ENCODE measurements at regions not wholly inside any gene's neighbourhood (a gene's known extent, or its start where the extent isn't known, plus 50 kb on each side); places are given as distances from the start of the nearest gene placed in this dataset.

DNA sequence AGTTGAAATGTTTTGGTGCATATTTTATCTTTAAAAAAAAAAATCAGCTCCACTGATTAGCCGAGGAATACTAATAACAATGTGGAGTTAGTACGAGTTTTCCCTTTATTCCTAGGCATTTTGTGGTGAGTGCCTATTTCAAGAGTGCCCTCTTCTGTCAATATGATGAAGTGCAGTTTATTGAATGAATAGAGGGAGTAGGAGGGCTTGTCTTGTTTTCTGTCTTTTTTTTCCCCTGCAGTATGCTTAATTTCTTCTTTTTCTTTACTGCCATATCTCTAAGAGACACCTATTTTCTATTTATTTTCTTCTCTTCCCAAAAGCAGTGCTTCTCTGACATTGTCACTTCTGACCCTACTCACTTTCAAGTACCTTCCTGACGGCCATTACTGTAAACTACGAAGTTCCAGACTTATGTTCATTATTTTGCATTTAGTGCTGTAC is 169.6 kb upstream of the PITX1 start:
- Histone ChIP-seq H3K9me3 (replicated peaks in 1 of 2; ENCODE audit: control insufficient read depth in 2 of 2, insufficient read depth in 1 of 2, low read depth in 1 of 2, low read length in 2 of 2) (peaks cover 2 to 4% of the 10 kb centered on the region in 2 donors), H3K4me3 (ENCODE audit: low read length in 2 of 2) (no peak overlapping the region), H3K18ac (ENCODE audit: low read length) (no peak overlapping the region)

GRCh38 chr5:135203019-135203418 is 169.0 kb upstream of the PITX1 start:
- Histone ChIP-seq H3K4me1 (ENCODE audit: control insufficient read depth in 2 of 2, insufficient read depth in 1 of 2, low read depth in 1 of 2, low read length in 2 of 2) (no peaks in the 10 kb centered on the region), H2AK5ac (ENCODE audit: low read depth, low read length) (no peak overlapping the region), H3K23ac (ENCODE audit: low read depth, low read length, poor library complexity) (no peak overlapping the region), H2BK120ac (ENCODE audit: low read depth, low read length) (no peak overlapping the region), H3K14ac (ENCODE audit: low read length) (no peak overlapping the region), H4K91ac (ENCODE audit: low read depth, low read length, poor library complexity) (no peak overlapping the region), H3K4me2 (ENCODE audit: insufficient read depth, low read length, poor library complexity, severe bottlenecking) (no peak overlapping the region), H3K4ac (ENCODE audit: low read length) (no peak overlapping the region), H3K36me3 (replicated peaks in 1 of 2; ENCODE audit: control insufficient read depth in 2 of 2, insufficient read depth in 2 of 2, low read length in 2 of 2) (no peaks in the 10 kb centered on the region), H2AFZ (ENCODE audit: low read length) (no peak overlapping the region), H2BK5ac (ENCODE audit: low read length) (no peak overlapping the region), H3K9ac (ENCODE audit: low read depth, low read length, poor library complexity) (no peak overlapping the region), H3K9me3 (replicated peaks in 1 of 2; ENCODE audit: control insufficient read depth in 2 of 2, insufficient read depth in 1 of 2, low read depth in 1 of 2, low read length in 2 of 2) (peaks cover 2 to 4% of the 10 kb centered on the region in 2 donors), H3K27ac (replicated peaks; ENCODE audit: low read length) (no peak overlapping the region), H3K18ac (ENCODE audit: low read length) (no peak overlapping the region), H4K8ac (ENCODE audit: low read depth, low read length) (no peak overlapping the region), H2BK15ac (ENCODE audit: low read length) (no peak overlapping the region), H3K79me1 (ENCODE audit: low read depth, low read length) (no peaks in the 10 kb centered on the region), H2BK12ac (ENCODE audit: low read length) (no peak overlapping the region), H3K4me3 (ENCODE audit: low read length in 2 of 2) (no peak overlapping the region), H3K27me3 (ENCODE audit: control insufficient read depth in 3 of 3, insufficient read depth in 3 of 3, low read depth in 1 of 3, low read length in 3 of 3) (no peaks in the 10 kb centered on the region)
- no peak for DNase-seq (ENCODE audit: low spot score)
- WGBS, 2 donors (ENCODE audit: extremely low coverage in 2 of 2, insufficient read length in 2 of 2, insufficient replicate concordance in 1 of 2) = no CpG with 5 or more reads among the region's 2 CpGs

More for the DNA sequence above, 169.6 kb upstream of the PITX1 start:
- H4K8ac ChIP-seq (ENCODE audit: low read depth, low read length) = no peak overlapping the region
- H3K23ac ChIP-seq (ENCODE audit: low read depth, low read length, poor library complexity) = no peak overlapping the region
- H3K27me3 ChIP-seq (ENCODE audit: control insufficient read depth in 3 of 3, insufficient read depth in 3 of 3, low read depth in 1 of 3, low read length in 3 of 3) = no peaks in the 10 kb centered on the region
- DNase-seq (ENCODE audit: low spot score) = no peak
- no peak overlapping the region for H3K4me2 ChIP-seq (ENCODE audit: insufficient read depth, low read length, poor library complexity, severe bottlenecking)
- no peak overlapping the region for H3K27ac ChIP-seq (replicated peaks; ENCODE audit: low read length)
- no peak overlapping the region for H3K9ac ChIP-seq (ENCODE audit: low read depth, low read length, poor library complexity)
- H2AFZ ChIP-seq (ENCODE audit: low read length) = no peak overlapping the region
- no peak overlapping the region for H3K14ac ChIP-seq (ENCODE audit: low read length)
- no peaks in the 10 kb centered on the region for H3K79me1 ChIP-seq (ENCODE audit: low read depth, low read length)
- no peak overlapping the region for H2BK15ac ChIP-seq (ENCODE audit: low read length)
- no peaks in the 10 kb centered on the region for H3K4me1 ChIP-seq (ENCODE audit: control insufficient read depth in 2 of 2, insufficient read depth in 1 of 2, low read depth in 1 of 2, low read length in 2 of 2)
- H3K4ac ChIP-seq (ENCODE audit: low read length) = no peak overlapping the region
- no peak overlapping the region for H2BK12ac ChIP-seq (ENCODE audit: low read length)
- H2BK120ac ChIP-seq (ENCODE audit: low read depth, low read length) = no peak overlapping the region
- H3K36me3 ChIP-seq (replicated peaks in 1 of 2; ENCODE audit: control insufficient read depth in 2 of 2, insufficient read depth in 2 of 2, low read length in 2 of 2) = no peaks in the 10 kb centered on the region
- no CpG with 5 or more reads among the region's 4 CpGs for WGBS, 2 donors (ENCODE audit: extremely low coverage in 2 of 2, insufficient read length in 2 of 2, insufficient replicate concordance in 1 of 2)
- H4K91ac ChIP-seq (ENCODE audit: low read depth, low read length, poor library complexity) = no peak overlapping the region
- no peak overlapping the region for H2AK5ac ChIP-seq (ENCODE audit: low read depth, low read length)
- H2BK5ac ChIP-seq (ENCODE audit: low read length) = no peak overlapping the region

GRCh38 chr5:135199919-135200318 is 165.9 kb upstream of the PITX1 start:
- H3K14ac ChIP-seq (ENCODE audit: low read length) = no peak overlapping the region
- no peak overlapping the region for H4K91ac ChIP-seq (ENCODE audit: low read depth, low read length, poor library complexity)
- no peak overlapping the region for H3K18ac ChIP-seq (ENCODE audit: low read length)
- H3K4me3 ChIP-seq (ENCODE audit: low read length in 2 of 2) = no peak overlapping the region
- no peak overlapping the region for H2BK12ac ChIP-seq (ENCODE audit: low read length)
- peaks cover 0 to 2% (median 0%) of the 10 kb centered on the region in 3 experiments for H3K27me3 ChIP-seq (ENCODE audit: control insufficient read depth in 3 of 3, insufficient read depth in 3 of 3, low read depth in 1 of 3, low read length in 3 of 3)
- H3K27ac ChIP-seq (replicated peaks; ENCODE audit: low read length) = no peak overlapping the region
- no peak overlapping the region for H3K23ac ChIP-seq (ENCODE audit: low read depth, low read length, poor library complexity)
- no peak overlapping the region for H2AFZ ChIP-seq (ENCODE audit: low read length)
- no peak overlapping the region for H3K9ac ChIP-seq (ENCODE audit: low read depth, low read length, poor library complexity)
- no peak overlapping the region for H2BK5ac ChIP-seq (ENCODE audit: low read length)
- H3K4ac ChIP-seq (ENCODE audit: low read length) = no peak overlapping the region
- DNase-seq (ENCODE audit: low spot score) = no peak
- H3K4me1 ChIP-seq (ENCODE audit: control insufficient read depth in 2 of 2, insufficient read depth in 1 of 2, low read depth in 1 of 2, low read length in 2 of 2) = no peaks in the 10 kb centered on the region
- no peak overlapping the region for H2BK15ac ChIP-seq (ENCODE audit: low read length)
- no peak overlapping the region for H4K8ac ChIP-seq (ENCODE audit: low read depth, low read length)
- H3K4me2 ChIP-seq (ENCODE audit: insufficient read depth, low read length, poor library complexity, severe bottlenecking) = no peak overlapping the region
- H2BK120ac ChIP-seq (ENCODE audit: low read depth, low read length) = no peak overlapping the region
- no CpG with 5 or more reads among the region's 1 CpG for WGBS, 2 donors (ENCODE audit: extremely low coverage in 2 of 2, insufficient read length in 2 of 2, insufficient replicate concordance in 1 of 2)
- H3K79me1 ChIP-seq (ENCODE audit: low read depth, low read length) = no peaks in the 10 kb centered on the region
- H2AK5ac ChIP-seq (ENCODE audit: low read depth, low read length) = no peak overlapping the region
- H3K36me3 ChIP-seq (replicated peaks in 1 of 2; ENCODE audit: control insufficient read depth in 2 of 2, insufficient read depth in 2 of 2, low read length in 2 of 2) = no peaks in the 10 kb centered on the region
- H3K9me3 ChIP-seq (replicated peaks in 1 of 2; ENCODE audit: control insufficient read depth in 2 of 2, insufficient read depth in 1 of 2, low read depth in 1 of 2, low read length in 2 of 2) = peaks cover 2 to 4% of the 10 kb centered on the region in 2 donors

DNA sequence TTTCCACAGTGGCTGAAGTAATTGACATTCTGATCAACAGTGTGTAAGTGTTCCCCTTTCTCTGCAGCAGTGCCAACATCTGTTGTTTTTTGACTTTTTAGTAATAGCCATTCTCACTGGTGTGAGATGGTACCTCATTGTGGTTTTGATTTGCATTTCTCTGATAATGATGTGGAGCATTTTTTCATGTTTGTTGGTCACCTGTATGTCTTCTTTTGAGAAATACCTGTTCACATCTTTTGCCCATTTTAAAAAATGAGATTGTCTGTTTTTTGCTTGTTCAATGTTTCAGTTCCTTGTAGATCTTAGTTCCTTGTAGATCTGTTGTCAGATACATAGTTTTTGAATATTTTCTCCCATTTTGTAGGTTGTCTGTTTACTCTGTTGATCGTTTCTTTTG is 162.5 kb upstream of the PITX1 start:
- WGBS, 2 donors (ENCODE audit: extremely low coverage in 2 of 2, insufficient read length in 2 of 2, insufficient replicate concordance in 1 of 2) = no CpG with 5 or more reads among the region's 1 CpG
- no peak overlapping the region for H3K4me3 ChIP-seq (ENCODE audit: low read length in 2 of 2)
- no peak overlapping the region for H3K4me2 ChIP-seq (ENCODE audit: insufficient read depth, low read length, poor library complexity, severe bottlenecking)
- peaks cover 0 to 30% (median 7%) of the 10 kb centered on the region in 3 experiments for H3K27me3 ChIP-seq (ENCODE audit: control insufficient read depth in 3 of 3, insufficient read depth in 3 of 3, low read depth in 1 of 3, low read length in 3 of 3)
- H2BK15ac ChIP-seq (ENCODE audit: low read length) = no peak overlapping the region
- no peak overlapping the region for H3K27ac ChIP-seq (replicated peaks; ENCODE audit: low read length)
- no peak overlapping the region for H3K4ac ChIP-seq (ENCODE audit: low read length)
- DNase-seq (ENCODE audit: low spot score) = no peak
- no peak overlapping the region for H2AK5ac ChIP-seq (ENCODE audit: low read depth, low read length)
- H3K4me1 ChIP-seq (ENCODE audit: control insufficient read depth in 2 of 2, insufficient read depth in 1 of 2, low read depth in 1 of 2, low read length in 2 of 2) = peaks cover 0 to 2% of the 10 kb centered on the region in 2 donors
- H3K36me3 ChIP-seq (replicated peaks in 1 of 2; ENCODE audit: control insufficient read depth in 2 of 2, insufficient read depth in 2 of 2, low read length in 2 of 2) = no peaks in the 10 kb centered on the region
- H3K18ac ChIP-seq (ENCODE audit: low read length) = no peak overlapping the region
- H2BK12ac ChIP-seq (ENCODE audit: low read length) = no peak overlapping the region
- H2BK120ac ChIP-seq (ENCODE audit: low read depth, low read length) = no peak overlapping the region
- H3K79me1 ChIP-seq (ENCODE audit: low read depth, low read length) = no peaks in the 10 kb centered on the region
- H3K9ac ChIP-seq (ENCODE audit: low read depth, low read length, poor library complexity) = no peak overlapping the region
- H4K91ac ChIP-seq (ENCODE audit: low read depth, low read length, poor library complexity) = no peak overlapping the region
- no peak overlapping the region for H3K23ac ChIP-seq (ENCODE audit: low read depth, low read length, poor library complexity)
- no peaks in the 10 kb centered on the region for H3K9me3 ChIP-seq (replicated peaks in 1 of 2; ENCODE audit: control insufficient read depth in 2 of 2, insufficient read depth in 1 of 2, low read depth in 1 of 2, low read length in 2 of 2)
- no peak overlapping the region for H2BK5ac ChIP-seq (ENCODE audit: low read length)
- no peak overlapping the region for H2AFZ ChIP-seq (ENCODE audit: low read length)
- no peak overlapping the region for H4K8ac ChIP-seq (ENCODE audit: low read depth, low read length)
- H3K14ac ChIP-seq (ENCODE audit: low read length) = no peak overlapping the region

All from neuronal stem cell (in vitro differentiated cells).